AG04450 (cell line): ENCODE measurements at regions not wholly inside any gene's neighbourhood (a gene's known extent, or its start where the extent isn't known, plus 50 kb on each side); places are given as distances from the start of the nearest gene placed in this dataset.

Experiments
- CTCF ChIA-PET: fragments of 300-600, 350-600 bp; formaldehyde crosslinking; extraction: SDS; loops from one replicate; lab custom pipeline; 2022; ENCODE audit warnings: antibody characterized with exemption, inconsistent platforms; lab: Charles Lee
- POLR2A ChIA-PET: fragments of 350-600 bp; formaldehyde crosslinking; extraction: SDS; loops from one replicate; lab custom pipeline; 2021; ENCODE audit warnings: antibody characterized with exemption, inconsistent platforms; lab: Yijun Ruan, JAX
- DNase-seq: peaks from one replicate; pipeline ENCODE4 v3.0.0-alpha.2; 2011; ENCODE audit warnings: low read depth, low spot score
- H3K27ac ChIP-seq: one replicate; pipeline ENCODE4 v1.5.1; 2012; ENCODE audit warnings: low read depth, low read length, control low read depth
- H3K27me3 ChIP-seq: one replicate; pipeline ENCODE4 v1.6.0; 2012; ENCODE audit warnings: low read length; ENCODE audit not compliant: control insufficient read depth, insufficient read depth
- H3K4me3 ChIP-seq: 2 replicates; pipeline ENCODE4 v1.5.1; 2011; ENCODE audit warnings: mild to moderate bottlenecking, low read depth, low read length, control low read depth
- H3K9me3 ChIP-seq: 2 replicates; pipeline ENCODE4 v1.5.1; 2012; ENCODE audit warnings: low read length; ENCODE audit not compliant: control insufficient read depth, insufficient read depth
- TF ChIP-seq, protein P1 (sequence below): IDR thresholded peaks from 2 replicates; pipeline ENCODE4 v1.5.1; 2011; ENCODE audit warnings: low read depth, low read length, control low read depth, inconsistent platforms

GRCh38 chr12:89803412-89803811 lies 94.8 kb upstream of the ATP2B1 start:
- ChIA-PET CTCF (interaction anchor here (0.6 kb wide), 1 partner anchor 71 kb away, joined by 4 read pairs; no protein-coding TSS in a partner anchor), POLR2A (no interaction called here)
- TF ChIP-seq, protein P1, sequence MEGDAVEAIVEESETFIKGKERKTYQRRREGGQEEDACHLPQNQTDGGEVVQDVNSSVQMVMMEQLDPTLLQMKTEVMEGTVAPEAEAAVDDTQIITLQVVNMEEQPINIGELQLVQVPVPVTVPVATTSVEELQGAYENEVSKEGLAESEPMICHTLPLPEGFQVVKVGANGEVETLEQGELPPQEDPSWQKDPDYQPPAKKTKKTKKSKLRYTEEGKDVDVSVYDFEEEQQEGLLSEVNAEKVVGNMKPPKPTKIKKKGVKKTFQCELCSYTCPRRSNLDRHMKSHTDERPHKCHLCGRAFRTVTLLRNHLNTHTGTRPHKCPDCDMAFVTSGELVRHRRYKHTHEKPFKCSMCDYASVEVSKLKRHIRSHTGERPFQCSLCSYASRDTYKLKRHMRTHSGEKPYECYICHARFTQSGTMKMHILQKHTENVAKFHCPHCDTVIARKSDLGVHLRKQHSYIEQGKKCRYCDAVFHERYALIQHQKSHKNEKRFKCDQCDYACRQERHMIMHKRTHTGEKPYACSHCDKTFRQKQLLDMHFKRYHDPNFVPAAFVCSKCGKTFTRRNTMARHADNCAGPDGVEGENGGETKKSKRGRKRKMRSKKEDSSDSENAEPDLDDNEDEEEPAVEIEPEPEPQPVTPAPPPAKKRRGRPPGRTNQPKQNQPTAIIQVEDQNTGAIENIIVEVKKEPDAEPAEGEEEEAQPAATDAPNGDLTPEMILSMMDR, result no peak
- no peak overlapping the region for H3K4me3 ChIP-seq
- H3K27me3 ChIP-seq, result no peaks in the 10 kb centered on the region
- DNase-seq, result no peak
- no peaks in the 10 kb centered on the region for H3K9me3 ChIP-seq
- H3K27ac ChIP-seq, result no peak overlapping the region

DNA sequence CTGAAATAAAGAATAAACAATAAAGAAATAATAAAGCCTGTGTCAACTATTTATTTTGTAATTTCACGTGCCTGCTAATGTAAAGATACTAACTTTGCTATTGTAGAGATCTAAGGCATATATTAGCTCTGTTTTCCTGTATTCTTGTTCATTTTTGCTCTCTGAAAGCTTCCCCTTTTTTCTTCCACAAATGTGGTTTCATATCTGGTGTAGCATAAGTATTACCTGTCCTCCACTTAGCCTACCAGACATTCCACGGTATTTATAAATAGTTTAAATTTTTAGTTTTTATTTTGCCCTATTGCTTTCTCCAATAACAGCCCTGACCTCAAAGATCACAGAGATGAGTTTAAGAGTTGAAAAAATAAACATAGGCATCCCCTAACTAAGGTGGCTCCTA lies 92.6 kb upstream of the ATP2B1 start:
- ChIA-PET CTCF (no interaction called here), POLR2A (no interaction called here)
- Histone ChIP-seq H3K27me3 (no peaks in the 10 kb centered on the region), H3K27ac (no peak overlapping the region), H3K4me3 (no peak overlapping the region), H3K9me3 (no peaks in the 10 kb centered on the region)
- TF ChIP-seq, protein P1, result no peak
- no peak for DNase-seq

DNA sequence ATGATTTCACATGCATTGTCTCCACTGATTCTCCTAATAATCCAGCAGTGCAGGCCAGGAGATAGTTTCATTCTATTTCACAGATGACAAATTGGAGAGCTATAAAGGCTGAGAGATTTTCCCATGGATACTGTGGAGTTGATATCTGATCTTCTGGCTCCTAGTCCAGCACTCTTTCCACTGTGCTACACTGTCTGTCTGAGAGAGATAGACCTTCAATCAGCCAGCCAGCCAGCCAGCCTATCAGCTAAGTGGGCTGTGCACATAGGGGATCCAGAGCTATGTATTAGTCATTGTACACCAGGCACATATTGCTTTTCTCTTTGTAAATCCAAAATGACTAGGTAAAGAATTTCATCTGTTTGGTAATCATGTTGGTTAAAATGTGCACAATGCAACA lies 91.8 kb upstream of the ATP2B1 start:
- no peak overlapping the region for H3K4me3 ChIP-seq
- DNase-seq, result no peak
- ChIA-PET POLR2A (no interaction called here), CTCF (no interaction called here)
- TF ChIP-seq, protein P1, result no peak
- H3K27me3 ChIP-seq, result no peaks in the 10 kb centered on the region
- no peaks in the 10 kb centered on the region for H3K9me3 ChIP-seq
- H3K27ac ChIP-seq, result no peak overlapping the region

DNA sequence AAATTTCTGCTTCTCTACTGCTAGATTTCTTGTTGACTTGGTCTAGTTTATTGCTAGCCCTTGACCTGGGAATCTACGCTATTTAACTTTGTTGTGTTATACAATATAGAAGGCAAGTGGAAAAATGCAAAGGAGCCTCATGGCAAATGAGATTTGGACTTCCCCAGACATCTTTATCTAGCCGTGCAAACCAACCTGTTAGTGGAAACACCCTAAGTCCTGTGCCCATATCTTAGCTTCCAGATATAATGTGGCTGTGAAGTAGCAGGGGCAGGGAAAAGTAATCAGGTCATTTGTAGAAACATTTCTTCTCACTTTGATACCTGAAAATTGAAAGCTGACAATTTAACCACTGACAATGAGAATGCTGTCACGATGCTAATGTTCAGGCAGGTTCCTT lies 90.7 kb upstream of the ATP2B1 start:
- ChIA-PET POLR2A (no interaction called here), CTCF (no interaction called here)
- Histone ChIP-seq H3K9me3 (no peaks in the 10 kb centered on the region), H3K4me3 (no peak overlapping the region), H3K27ac (no peak overlapping the region), H3K27me3 (no peaks in the 10 kb centered on the region)
- no peak for DNase-seq
- TF ChIP-seq, protein P1, result no peak

DNA sequence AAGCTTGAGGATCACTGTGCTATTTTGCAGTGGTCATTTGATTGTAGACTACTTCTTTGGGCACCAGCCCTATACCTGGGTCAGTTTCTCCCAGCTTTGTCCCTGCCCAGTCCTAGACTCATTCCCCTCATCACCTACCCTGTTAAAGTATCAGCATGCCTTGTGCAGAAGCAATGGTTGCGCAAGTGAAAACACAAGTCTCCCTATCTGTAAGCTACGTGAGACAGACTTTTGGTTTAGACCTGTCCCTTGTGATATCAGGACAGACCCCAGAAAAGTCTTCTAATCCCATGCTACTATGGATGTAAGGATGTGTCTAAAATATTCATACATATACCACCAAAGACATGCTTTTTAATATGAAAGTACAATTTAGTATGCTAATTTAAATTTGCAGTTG lies 88.8 kb upstream of the ATP2B1 start:
- ChIA-PET POLR2A (no interaction called here), CTCF (interaction anchor here (1.1 kb wide), 1 partner anchor 15 kb away, joined by 5 read pairs; no protein-coding TSS in a partner anchor)
- Histone ChIP-seq H3K27me3 (no peaks in the 10 kb centered on the region), H3K4me3 (no peak overlapping the region), H3K9me3 (no peaks in the 10 kb centered on the region), H3K27ac (no peak overlapping the region)
- DNase-seq, result no peak
- TF ChIP-seq, protein P1, result no peak
